ENCODE measurements at regions not wholly inside any gene's neighbourhood (a gene's known extent, or its start where the extent isn't known, plus 50 kb on each side); places are given as distances from the start of the nearest gene placed in this dataset.

GRCh38 chr18:77981874-77982273 is 732.2 kb downstream of the GALR1 start:
- Histone ChIP-seq H3K36me3 (no peaks in the 10 kb centered on the region), H3K9me3 (no peaks in the 10 kb centered on the region), H3K4me3 (no peak overlapping the region), H3K27me3 (no peaks in the 10 kb centered on the region), H3K4me1 (no peaks in the 10 kb centered on the region), H3K27ac (no peak overlapping the region)
- 93 to 98% methylated on average over 2 of the region's 2 CpGs for WGBS, 2 donors (ENCODE audit: low coverage in 1 of 2)
- intact Hi-C loops (cut with DNase I; ENCODE audit: low total_unique reads): no loop called here
- DNase-seq: no peak
- in situ Hi-C loops (cut with MboI; ENCODE audit: low pct_ligation_motif_present in 1 of 4, low pct_unique_long_range_greater_than_20kb in 1 of 4, low sequenced_read_pairs in 3 of 4): no loop called here
- TF ChIP-seq POLR2AphosphoS5 (IDR thresholded peaks at IDR 0.05) (no peak), POLR2A (IDR thresholded peaks at IDR 0.05) (no peak), CTCF (IDR thresholded peaks at IDR 0.05) (no peak), EP300 (IDR thresholded peaks at IDR 0.05; ENCODE audit: low read depth) (no peak)

- no peaks in the 10 kb centered on the region for H3K36me3 ChIP-seq
- in situ Hi-C loops (cut with MboI; ENCODE audit: low pct_ligation_motif_present in 1 of 4, low pct_unique_long_range_greater_than_20kb in 1 of 4, low sequenced_read_pairs in 3 of 4): no loop called here
- H3K4me3 ChIP-seq: no peak overlapping the region
- no peak overlapping the region for H3K27ac ChIP-seq
- no peak for TF ChIP-seq POLR2AphosphoS5 (IDR thresholded peaks at IDR 0.05)
- no peak for TF ChIP-seq CTCF (IDR thresholded peaks at IDR 0.05)
- TF ChIP-seq EP300 (IDR thresholded peaks at IDR 0.05; ENCODE audit: low read depth): no peak
- no peak for TF ChIP-seq POLR2A (IDR thresholded peaks at IDR 0.05)
- 87 to 94% methylated on average over 3 to 10 of the region's 10 CpGs for WGBS, 2 donors (ENCODE audit: low coverage in 1 of 2)
- no peak for DNase-seq
- no peaks in the 10 kb centered on the region for H3K9me3 ChIP-seq
- no peaks in the 10 kb centered on the region for H3K4me1 ChIP-seq
- intact Hi-C loops (cut with DNase I; ENCODE audit: low total_unique reads): no loop called here
- no peaks in the 10 kb centered on the region for H3K27me3 ChIP-seq
Measured at GRCh38 chr18:77983270-77983669, 733.6 kb downstream of the GALR1 start.

GRCh38 chr18:77984178-77984577 is 734.5 kb downstream of the GALR1 start:
- no peak for TF ChIP-seq CTCF (IDR thresholded peaks at IDR 0.05)
- no peak for TF ChIP-seq POLR2A (IDR thresholded peaks at IDR 0.05)
- no peak for DNase-seq
- Histone ChIP-seq H3K4me3 (no peak overlapping the region), H3K9me3 (no peaks in the 10 kb centered on the region), H3K27ac (no peak overlapping the region), H3K36me3 (no peaks in the 10 kb centered on the region), H3K4me1 (no peaks in the 10 kb centered on the region), H3K27me3 (no peaks in the 10 kb centered on the region)
- 50 to 87% methylated on average over 2 to 14 of the region's 14 CpGs for WGBS, 2 donors (ENCODE audit: low coverage in 1 of 2)
- intact Hi-C loops (cut with DNase I; ENCODE audit: low total_unique reads): no loop called here
- in situ Hi-C loops (cut with MboI; ENCODE audit: low pct_ligation_motif_present in 1 of 4, low pct_unique_long_range_greater_than_20kb in 1 of 4, low sequenced_read_pairs in 3 of 4): no loop called here

- in situ Hi-C loops (cut with MboI; ENCODE audit: low pct_ligation_motif_present in 1 of 4, low pct_unique_long_range_greater_than_20kb in 1 of 4, low sequenced_read_pairs in 3 of 4) (no loop called here), intact Hi-C loops (cut with DNase I; ENCODE audit: low total_unique reads) (no loop called here)
- Histone ChIP-seq H3K4me3 (no peak overlapping the region), H3K36me3 (no peaks in the 10 kb centered on the region), H3K27me3 (no peaks in the 10 kb centered on the region), H3K4me1 (no peaks in the 10 kb centered on the region), H3K27ac (no peak overlapping the region), H3K9me3 (no peaks in the 10 kb centered on the region)
- TF ChIP-seq EP300 (IDR thresholded peaks at IDR 0.05; ENCODE audit: low read depth) (no peak), POLR2AphosphoS5 (IDR thresholded peaks at IDR 0.05) (no peak), CTCF (IDR thresholded peaks at IDR 0.05) (no peak), POLR2A (IDR thresholded peaks at IDR 0.05) (no peak)
- DNase-seq: no peak
- WGBS, 2 donors (ENCODE audit: low coverage in 1 of 2): 92 to 100% methylated on average over 1 to 8 of the region's 8 CpGs
Measured at GRCh38 chr18:77984833-77985232, 735.2 kb downstream of the GALR1 start.
